HG03066 (cell line): ENCODE measurements at regions not wholly inside any gene's neighbourhood (a gene's known extent, or its start where the extent isn't known, plus 50 kb on each side); places are given as distances from the start of the nearest gene placed in this dataset.

Source experiments
- ATAC-seq: cut with Tn5 transposase; IDR thresholded peaks from one replicate; pipeline ENCODE4 v1.9.1; 2021; ENCODE audit warnings: low read depth; ENCODE audit not compliant: unreplicated experiment

DNA sequence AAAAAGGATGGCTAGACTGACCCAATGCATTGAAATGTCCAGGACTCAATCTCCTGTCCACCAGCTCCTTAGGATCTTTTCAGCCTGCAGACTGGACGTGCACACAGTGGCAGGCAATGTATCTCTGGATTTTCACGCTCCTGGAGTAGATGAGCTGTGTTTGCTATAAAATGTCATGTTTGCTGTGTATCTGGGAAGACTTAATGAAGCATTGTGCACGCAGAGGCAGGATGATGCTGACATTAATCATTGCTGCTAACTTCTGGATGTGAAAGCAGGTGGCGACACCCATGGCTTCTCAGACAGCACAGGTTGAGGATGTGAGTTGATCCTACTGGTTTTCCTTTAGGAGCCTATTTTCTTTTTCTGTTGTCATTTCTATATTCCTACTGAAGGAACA, 133.1 kb upstream of the PCSK2 start:
- no peak for ATAC-seq

DNA sequence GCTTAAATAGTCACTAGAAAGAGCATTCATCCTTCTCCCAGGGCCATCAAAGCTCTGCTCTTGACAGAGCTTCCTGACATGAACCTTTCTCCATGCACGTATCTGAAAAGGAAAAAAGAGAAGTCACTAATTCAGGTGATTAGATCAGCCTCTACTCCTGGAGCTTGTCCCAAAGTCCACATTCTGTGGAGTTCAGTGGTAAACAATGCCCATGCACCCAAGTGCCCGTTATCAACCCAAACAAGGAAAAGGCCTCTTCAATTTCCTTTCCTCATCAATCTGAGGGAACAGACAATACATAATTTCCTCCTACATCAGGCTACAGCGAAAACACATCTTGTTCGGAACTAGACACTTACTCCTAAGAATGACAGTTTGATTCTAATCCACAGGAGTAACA, 129.2 kb upstream of the PCSK2 start:
- no peak for ATAC-seq

- no peak for ATAC-seq
These were observed 126.3 kb upstream of the PCSK2 start for GRCh38 chr20:17100506-17100905.

DNA sequence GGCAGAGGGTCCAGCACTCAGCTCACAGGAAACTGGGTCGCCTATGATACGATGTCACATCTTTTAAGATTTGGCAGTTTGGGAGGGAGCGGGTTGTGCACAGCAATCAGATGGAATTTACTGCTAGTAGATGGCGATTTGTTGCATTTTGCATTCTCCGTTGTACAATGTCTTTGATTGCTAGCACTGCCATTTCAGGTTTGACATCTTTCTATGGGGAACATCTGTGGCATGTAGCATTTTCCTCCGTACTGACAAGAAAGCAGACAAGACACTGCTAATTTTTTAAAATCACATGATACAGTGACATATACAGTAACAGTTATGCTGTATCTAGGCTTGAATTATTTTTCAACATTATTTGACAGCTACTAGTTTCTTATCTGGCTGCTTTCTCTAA, 119.7 kb upstream of the PCSK2 start:
- ATAC-seq: no peak

DNA sequence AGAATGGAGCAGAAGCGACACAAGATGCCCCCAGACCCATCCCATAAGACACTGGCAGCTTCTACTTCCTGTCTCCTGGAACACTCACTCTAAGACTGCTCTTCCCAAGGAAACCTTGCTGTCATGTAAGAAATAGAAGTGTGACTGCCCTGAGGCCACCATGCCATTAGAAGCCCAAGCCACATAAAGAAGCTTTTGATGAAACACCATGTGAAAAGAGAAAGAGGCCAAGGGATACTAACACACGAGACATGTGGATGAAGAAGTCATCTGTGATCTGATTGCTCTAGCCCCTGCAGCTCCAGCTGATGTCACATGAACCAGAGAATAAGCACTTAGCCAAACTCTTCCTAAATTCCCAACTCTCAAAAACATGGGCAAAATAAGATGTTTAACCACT, 117.9 kb upstream of the PCSK2 start:
- no peak for ATAC-seq

- no peak for ATAC-seq
These were observed 117.5 kb upstream of the PCSK2 start for GRCh38 chr20:17109307-17109706.

DNA sequence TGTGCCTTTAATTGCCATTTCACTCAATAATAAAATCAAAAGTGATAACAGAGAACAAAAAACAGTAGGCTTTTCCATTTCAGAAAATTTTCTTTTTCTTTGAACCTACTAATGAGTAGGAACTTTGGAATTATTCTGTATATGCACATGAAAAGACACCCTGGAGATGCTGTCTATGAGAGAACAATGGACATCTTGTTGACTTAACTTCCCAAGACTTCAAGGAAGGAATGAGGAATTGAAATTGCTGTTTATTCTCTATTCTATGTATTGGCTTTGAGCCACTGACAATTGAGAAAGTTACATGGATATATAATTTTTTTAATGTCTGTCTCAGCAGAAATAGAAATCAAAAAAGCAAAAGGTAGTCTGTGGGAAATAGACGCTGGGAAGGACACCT, 98.6 kb upstream of the PCSK2 start:
- no peak for ATAC-seq

DNA sequence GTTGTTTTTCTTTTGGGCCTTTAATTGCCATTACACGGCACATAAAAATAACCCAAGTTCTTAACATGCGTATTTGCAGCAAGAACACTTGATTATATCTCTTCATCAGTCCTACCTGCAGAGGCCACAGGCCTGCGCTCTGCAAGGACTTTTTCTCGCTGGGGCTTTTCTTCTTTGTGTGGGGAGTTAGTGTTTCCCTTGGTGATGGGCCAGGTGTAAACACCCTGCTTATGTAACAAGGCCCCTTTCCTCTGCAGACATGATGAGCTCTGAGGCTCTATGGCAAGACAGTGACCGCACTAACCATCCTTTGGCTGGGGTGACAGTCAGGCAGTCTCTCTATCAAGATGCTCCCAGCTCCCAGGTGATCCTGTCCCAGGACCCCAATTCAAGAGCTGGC, 97.8 kb upstream of the PCSK2 start:
- no peak for ATAC-seq

GRCh38 chr20:17137692-17138091, 89.1 kb upstream of the PCSK2 start:
- no peak for ATAC-seq

DNA sequence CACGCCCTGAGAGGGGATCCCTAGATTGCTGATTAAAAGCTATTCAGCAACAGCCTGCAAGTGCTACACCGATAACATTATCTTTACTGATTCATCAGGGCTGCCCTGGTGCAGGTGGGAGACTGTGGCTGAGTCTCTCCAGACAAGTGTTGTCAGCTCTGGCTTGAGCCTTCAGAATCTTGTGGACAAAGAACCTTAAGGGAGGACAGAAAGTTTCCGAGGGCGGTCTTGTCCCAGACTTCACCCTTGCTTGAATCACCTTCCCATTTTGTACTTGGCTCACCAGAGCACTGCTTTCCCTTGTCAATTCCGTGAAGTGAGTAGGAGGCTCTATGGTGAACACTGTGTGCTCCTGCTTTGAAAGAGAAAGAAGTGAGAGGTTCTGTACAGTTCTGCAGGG, 88.6 kb upstream of the PCSK2 start:
- no peak for ATAC-seq

- ATAC-seq: no peak
These were observed 85.9 kb upstream of the PCSK2 start for GRCh38 chr20:17140894-17141293.

DNA sequence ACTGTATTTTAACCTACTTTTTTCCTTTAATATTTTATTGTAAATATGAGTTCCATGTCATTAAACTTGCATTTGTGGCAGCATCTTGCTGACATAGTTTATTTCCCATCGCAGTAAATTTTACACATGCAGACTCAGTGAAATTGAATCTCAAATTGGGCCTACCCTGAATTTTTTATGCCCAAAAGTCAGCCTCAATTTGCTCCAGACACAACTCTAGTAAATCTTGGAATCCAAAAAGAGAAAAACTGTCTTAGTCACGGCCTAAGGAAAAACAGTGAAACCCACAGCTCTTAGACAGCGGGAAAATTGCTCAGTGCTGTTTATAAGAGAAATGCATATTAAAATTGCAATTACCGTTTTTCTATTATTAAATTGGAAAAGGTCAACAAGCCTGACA, 85.3 kb upstream of the PCSK2 start:
- no peak for ATAC-seq

GRCh38 chr20:17142666-17143065, 84.2 kb upstream of the PCSK2 start:
- no peak for ATAC-seq

DNA sequence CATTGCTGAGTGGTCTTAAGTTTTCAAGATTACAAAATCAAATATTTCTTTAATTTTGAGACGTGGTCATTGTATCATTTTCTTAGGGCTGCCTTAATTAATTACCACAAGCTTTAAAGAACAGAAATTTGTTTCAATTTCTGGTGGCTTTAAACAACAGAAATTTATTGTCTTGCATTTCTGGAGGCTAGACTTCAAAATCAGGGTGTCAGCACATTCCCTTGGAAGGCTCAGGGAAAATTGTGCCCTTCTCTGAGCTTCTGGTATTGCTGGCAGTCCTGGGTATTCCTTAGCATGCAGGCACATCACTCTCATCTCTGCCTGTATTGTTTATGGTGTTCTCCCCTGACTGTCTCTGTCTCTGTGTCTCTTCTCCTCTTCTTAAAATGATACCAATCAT, 76.0 kb upstream of the PCSK2 start:
- ATAC-seq: no peak

DNA sequence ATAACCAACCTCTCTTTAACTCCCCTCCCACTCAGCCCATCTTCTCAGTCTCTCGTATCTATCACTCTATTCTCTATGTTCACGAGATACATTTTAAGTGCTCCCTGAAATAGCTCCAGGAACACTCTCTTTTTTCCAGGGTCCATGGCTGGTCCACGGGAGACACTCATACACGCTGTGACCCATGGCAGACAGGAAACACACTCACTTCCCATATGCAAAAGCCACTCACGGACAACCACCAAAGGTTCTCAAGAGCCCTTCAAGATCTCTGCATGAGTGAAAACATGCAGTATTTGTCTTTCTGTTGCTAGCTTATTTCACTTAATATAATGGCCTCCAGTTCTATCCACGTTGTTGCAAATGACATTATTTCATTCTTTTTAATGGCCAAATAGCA, 71.4 kb upstream of the PCSK2 start:
- no peak for ATAC-seq

DNA sequence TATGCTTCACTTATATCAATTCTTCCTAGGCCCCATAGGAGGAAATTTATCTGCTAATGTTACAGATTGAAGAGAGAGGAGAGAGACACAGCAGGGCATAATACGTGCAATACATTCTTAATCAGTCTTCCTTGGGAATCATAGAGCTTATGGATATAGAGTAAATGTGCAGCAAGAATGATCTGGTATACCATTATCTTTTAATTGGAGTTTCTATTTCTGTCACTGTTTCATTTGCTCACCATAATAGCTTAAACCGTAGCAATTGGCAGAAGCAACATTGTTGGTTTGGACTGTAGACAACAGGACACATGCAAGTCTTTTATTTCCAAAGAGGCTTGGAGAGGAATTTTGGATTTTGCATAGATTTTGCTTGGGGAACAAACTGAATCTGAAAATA, 68.1 kb upstream of the PCSK2 start:
- ATAC-seq: no peak

GRCh38 chr20:17161673-17162481, 65.0 kb upstream of the PCSK2 start:
- no peak for ATAC-seq

- ATAC-seq: no peak
These were observed 58.7 kb upstream of the PCSK2 start for GRCh38 chr20:17168026-17168612.

- no peak for ATAC-seq
These were observed 57.2 kb upstream of the PCSK2 start for GRCh38 chr20:17169585-17170136.

GRCh38 chr20:17171746-17172280, 55.0 kb upstream of the PCSK2 start:
- ATAC-seq: no peak

GRCh38 chr20:17172836-17173516, 53.9 kb upstream of the PCSK2 start:
- ATAC-seq: no peak
